Keratinocyte (primary cell): ENCODE measurements at regions not wholly inside any gene's neighbourhood (a gene's known extent, or its start where the extent isn't known, plus 50 kb on each side); places are given as distances from the start of the nearest gene placed in this dataset.

Experiments
- CTCF ChIP-seq, 3 experiments: IDR thresholded peaks in 1 of 3; conservative IDR thresholded peaks in 1 of 3; optimal IDR thresholded peaks in 1 of 3; 2 replicates in 2 of 3; 3 replicates in 1 of 3; pipeline versions ENCODE3 to v1.5.1; 2011; ENCODE audit warnings: low read length in 3 of 3, mild to moderate bottlenecking in 3 of 3, moderate library complexity in 2 of 3, control low read depth in 1 of 3, inconsistent platforms in 1 of 3; ENCODE audit not compliant: insufficient read depth in 2 of 3; ENCODE audit errors: extremely low read depth in 1 of 3
- EZH2 ChIP-seq: IDR thresholded peaks from one replicate; pipeline ENCODE4 v1.6.1; 2012; ENCODE audit warnings: inconsistent platforms, mild to moderate bottlenecking, low read length, moderate library complexity

DNA sequence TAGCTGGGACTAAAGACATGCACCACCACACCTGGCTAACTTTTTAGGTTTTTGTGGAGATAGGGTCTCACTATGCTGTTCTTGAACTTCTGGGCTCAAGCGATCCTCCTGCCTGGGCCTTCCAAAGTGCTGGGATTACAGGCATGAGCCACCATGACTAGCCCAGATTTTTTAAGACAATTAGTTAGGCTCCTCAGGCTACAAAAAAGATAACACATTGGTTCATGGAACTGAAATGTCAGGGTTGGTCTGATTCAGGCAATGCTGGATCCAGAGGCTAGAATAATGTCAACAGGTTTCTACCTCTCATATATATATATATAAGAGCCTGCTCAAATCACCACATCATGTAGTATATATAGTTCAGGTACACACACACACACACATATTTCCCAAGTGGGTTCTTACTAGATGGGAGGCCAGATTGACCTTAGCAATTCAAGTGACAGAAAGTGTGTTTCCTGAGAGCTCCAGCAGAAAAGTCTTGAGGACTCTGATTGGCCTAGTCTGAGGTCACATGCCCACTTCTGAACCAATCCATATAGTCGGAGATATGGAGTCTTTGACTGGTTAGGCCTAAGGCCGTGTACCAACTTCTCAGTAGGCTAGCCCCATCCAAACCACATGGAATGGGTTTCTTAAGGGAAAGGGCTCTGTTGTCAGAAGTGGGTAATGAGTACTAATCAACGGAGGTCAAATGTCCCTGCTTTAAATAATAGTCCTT is 72.6 kb upstream of the LAPTM4A start:
- TF ChIP-seq CTCF (optimal IDR thresholded peaks at IDR 0.05 in 1 of 3, IDR thresholded peaks at IDR 0.05 in 1 of 3, conservative IDR thresholded peaks at IDR 0.05 in 1 of 3; ENCODE audit: extremely low read depth in 1 of 3, insufficient read depth in 2 of 3, low read length in 3 of 3) (no peak), EZH2 (no peak)
